ENCODE measurements at regions not wholly inside any gene's neighbourhood (a gene's known extent, or its start where the extent isn't known, plus 50 kb on each side); places are given as distances from the start of the nearest gene placed in this dataset.
"Not testable (repeated sequence)": the region's sequence is repeated elsewhere in the genome, so short reads cannot be mapped to it uniquely, and the experiment has no call there.

GRCh38 chr14:105709281-105710118 is 183.1 kb downstream of the TMEM121 start:
- no peak overlapping the region for H3K4me3 ChIP-seq (ENCODE audit: low read depth, low read length)
- DNase-seq (ENCODE audit: low read depth): no peak
- TF ChIP-seq CTCF (conservative IDR thresholded peaks at IDR 0.05; ENCODE audit: low read depth, low read length): no peak

- no peak for TF ChIP-seq CTCF (conservative IDR thresholded peaks at IDR 0.05; ENCODE audit: low read depth, low read length)
- no peak overlapping the region for H3K4me3 ChIP-seq (ENCODE audit: low read depth, low read length)
- no peak for DNase-seq (ENCODE audit: low read depth)
These were observed 184.0 kb downstream of the TMEM121 start for GRCh38 chr14:105710119-105711043.

GRCh38 chr14:105711044-105711620 is 184.7 kb downstream of the TMEM121 start:
- no peak for DNase-seq (ENCODE audit: low read depth)
- no peak overlapping the region for H3K4me3 ChIP-seq (ENCODE audit: low read depth, low read length)
- TF ChIP-seq CTCF (conservative IDR thresholded peaks at IDR 0.05; ENCODE audit: low read depth, low read length): no peak

GRCh38 chr14:105711841-105712460 is 185.6 kb downstream of the TMEM121 start:
- H3K4me3 ChIP-seq (ENCODE audit: low read depth, low read length): no peak overlapping the region
- no peak for TF ChIP-seq CTCF (conservative IDR thresholded peaks at IDR 0.05; ENCODE audit: low read depth, low read length)
- no peak for DNase-seq (ENCODE audit: low read depth)

- H3K4me3 ChIP-seq (ENCODE audit: low read depth, low read length); DNase-seq (ENCODE audit: low read depth): not testable (repeated sequence)
These were observed 186.3 kb downstream of the TMEM121 start for GRCh38 chr14:105712670-105713069.

- H3K4me3 ChIP-seq (ENCODE audit: low read depth, low read length); DNase-seq (ENCODE audit: low read depth): not testable (repeated sequence)
These were observed 186.8 kb downstream of the TMEM121 start for GRCh38 chr14:105713160-105713559.

GRCh38 chr14:105713836-105714235 is 187.5 kb downstream of the TMEM121 start:
- not testable (repeated sequence) for H3K4me3 ChIP-seq (ENCODE audit: low read depth, low read length); DNase-seq (ENCODE audit: low read depth)

- not testable (repeated sequence) for H3K4me3 ChIP-seq (ENCODE audit: low read depth, low read length); DNase-seq (ENCODE audit: low read depth)
These were observed 192.4 kb downstream of the TMEM121 start for GRCh38 chr14:105718787-105719186.

- H3K4me3 ChIP-seq (ENCODE audit: low read depth, low read length); DNase-seq (ENCODE audit: low read depth): not testable (repeated sequence)
These were observed 193.7 kb downstream of the TMEM121 start for GRCh38 chr14:105720106-105720505.

GRCh38 chr14:105720852-105721601 is 194.6 kb downstream of the TMEM121 start:
- not testable (repeated sequence) for H3K4me3 ChIP-seq (ENCODE audit: low read depth, low read length); DNase-seq (ENCODE audit: low read depth)

GRCh38 chr14:105721602-105721970 is 195.2 kb downstream of the TMEM121 start:
- H3K4me3 ChIP-seq (ENCODE audit: low read depth, low read length); DNase-seq (ENCODE audit: low read depth): not testable (repeated sequence)

GRCh38 chr14:105721996-105722709 is 195.8 kb downstream of the TMEM121 start:
- H3K4me3 ChIP-seq (ENCODE audit: low read depth, low read length); DNase-seq (ENCODE audit: low read depth): not testable (repeated sequence)
